Esophagus squamous epithelium (tissue), 4 donors: ENCODE measurements at regions not wholly inside any gene's neighbourhood (a gene's known extent, or its start where the extent isn't known, plus 50 kb on each side); places are given as distances from the start of the nearest gene placed in this dataset.

Experiments used
- CTCF ChIP-seq, 6 experiments: fragments of 450-650 bp in 4 of 6; fragments of 200-600 bp in 2 of 6; sonication (generic) in 2 of 6; IDR thresholded peaks; one replicate each; pipeline ENCODE4 v1.5.1; 2016 to 2019; ENCODE audit warnings: antibody characterized with exemption in 6 of 6, mild to moderate bottlenecking in 4 of 6, moderate library complexity in 4 of 6
- POLR2A ChIP-seq, 4 donors: fragments of 450-650 bp; IDR thresholded peaks; one replicate each; pipeline ENCODE4 v1.6.1; 2017; ENCODE audit warnings: antibody characterized with exemption in 4 of 4, mild to moderate bottlenecking in 4 of 4, moderate library complexity in 3 of 4

- TF ChIP-seq CTCF (IDR thresholded peaks at IDR 0.05) (no peak), POLR2A (IDR thresholded peaks at IDR 0.05) (no peak)
Measured at GRCh38 chr6:130661077-130661476, 166.1 kb upstream of the SMLR1 start.
